HepG2 (cell line): ENCODE measurements at regions not wholly inside any gene's neighbourhood (a gene's known extent, or its start where the extent isn't known, plus 50 kb on each side); places are given as distances from the start of the nearest gene placed in this dataset.
A peak's percentile ranks its signal among the peaks of the same experiment; 100 is the strongest.

Experiments
- ATAC-seq: fragments of 200-7000 bp; cut with Tn5 transposase; 3 replicates; pipeline ENCODE4 v1.9.1; 2020; ENCODE audit warnings: mild to moderate bottlenecking, moderate library complexity
- BruUV-seq: library from RNA; stranded (reverse); fragments of 400-500 nt; replicated peaks from 2 replicates; lab custom pipeline; 2021; lab: Mats Ljungman, UMichigan
- CTCF ChIA-PET: fragments of 300-600 bp; formaldehyde crosslinking; extraction: SDS; loops from one replicate; lab custom pipeline; 2021; ENCODE audit warnings: low total read pairs, inconsistent platforms, low intra/inter-chr PET ratio; lab: Yijun Ruan, JAX
- POLR2A ChIA-PET: fragments of 350-600 bp; sonication (Branson Sonifier 250); formaldehyde crosslinking; loops from one replicate; lab custom pipeline; 2020; ENCODE audit warnings: antibody characterized with exemption, inconsistent platforms; lab: Yijun Ruan, JAX
- DNase-seq: peaks from one replicate; pipeline ENCODE4 v3.0.0-alpha.2; 2015; ENCODE audit warnings: low spot score
- FAIRE-seq: peaks from 3 replicates; lab custom pipeline; 2011; peaks lifted over from hg19 to GRCh38; lab: Jason Lieb, UNC
- H2AFZ ChIP-seq: one replicate; pipeline ENCODE4 v1.6.1; 2011; ENCODE audit warnings: low read length, inconsistent platforms
- H3K27ac ChIP-seq: fragments of 300-600 bp; 3 replicates; pipeline ENCODE4 v1.8.0; 2011; ENCODE audit warnings: mixed run types, mild to moderate bottlenecking, mixed read lengths, low read length, inconsistent platforms; ENCODE audit not compliant: insufficient read depth; ENCODE audit errors: extremely low read length
- H3K27me3 ChIP-seq, 2 experiments: fragments of 200-600 bp in 1 of 2; 2 replicates in 1 of 2; 3 replicates in 1 of 2; pipeline versions ENCODE4 v1.6.0 to v1.8.0; 2011; ENCODE audit warnings: low read length in 2 of 2, mild to moderate bottlenecking in 2 of 2, moderate library complexity in 2 of 2, inconsistent platforms in 1 of 2; ENCODE audit not compliant: insufficient read depth in 2 of 2, control insufficient read depth in 1 of 2
- H3K36me3 ChIP-seq, 2 experiments: fragments of 200-600 bp in 1 of 2; replicated peaks in 1 of 2; 2 replicates in 1 of 2; 3 replicates in 1 of 2; pipeline versions ENCODE4 v1.5.1 to v1.8.0; 2011; ENCODE audit warnings: low read length in 2 of 2, inconsistent platforms in 1 of 2; ENCODE audit not compliant: insufficient read depth in 2 of 2, control insufficient read depth in 1 of 2
- H3K4me1 ChIP-seq: 2 replicates; pipeline ENCODE4 v1.5.1; 2012; ENCODE audit warnings: low read length, inconsistent platforms; ENCODE audit not compliant: insufficient read depth
- H3K4me2 ChIP-seq: 2 replicates; pipeline ENCODE4 v1.6.0; 2011; ENCODE audit warnings: low read depth, low read length, inconsistent platforms
- H3K4me3 ChIP-seq, 3 experiments: fragments of 200-600 bp in 1 of 3; sonication (generic), shearing (Covaris generic) in 1 of 3; replicated peaks in 1 of 3; 2 replicates each; pipeline ENCODE4 v1.5.1; 2011 to 2016; ENCODE audit warnings: low read length in 3 of 3, inconsistent platforms in 2 of 3, low read depth in 2 of 3, mild to moderate bottlenecking in 2 of 3, control low read depth in 1 of 3, mixed read lengths in 1 of 3; ENCODE audit not compliant: insufficient read depth in 1 of 3
- H3K79me2 ChIP-seq: one replicate; pipeline ENCODE4 v1.6.1; 2011; ENCODE audit warnings: low read length, inconsistent platforms; ENCODE audit not compliant: insufficient read depth
- H3K9ac ChIP-seq: 2 replicates; pipeline ENCODE4 v1.6.0; 2011; ENCODE audit warnings: mild to moderate bottlenecking, low read depth, low read length, inconsistent platforms; ENCODE audit not compliant: insufficient read depth
- H3K9me3 ChIP-seq: 2 replicates; pipeline ENCODE4 v1.5.1; 2012; ENCODE audit warnings: mild to moderate bottlenecking, low read length
- H4K20me1 ChIP-seq: 2 replicates; pipeline ENCODE4 v1.6.0; 2011; ENCODE audit warnings: inconsistent platforms, mild to moderate bottlenecking, low read length, moderate library complexity; ENCODE audit not compliant: insufficient read depth
- ARID4A ChIP-seq: sonication (generic); formaldehyde crosslinking; IDR thresholded peaks from 2 replicates; pipeline ENCODE4 v1.5.0; 2020; ENCODE audit warnings: mild to moderate bottlenecking, missing genetic modification reagents, borderline replicate concordance
- CEBPG ChIP-seq: IDR thresholded peaks from 2 replicates; pipeline ENCODE4 v1.6.1; 2016
- CREM ChIP-seq, 2 experiments: sonication (generic) in 1 of 2; formaldehyde crosslinking in 1 of 2; IDR thresholded peaks; 2 replicates each; pipeline versions ENCODE4 v1.4.0 to v1.6.1; 2016 to 2020; ENCODE audit warnings: antibody characterized with exemption in 1 of 2, mild to moderate bottlenecking in 1 of 2, missing genetic modification reagents in 1 of 2
- EED ChIP-seq: sonication (generic); formaldehyde crosslinking; IDR thresholded peaks from 2 replicates; pipeline ENCODE4 v1.5.0; 2020; ENCODE audit warnings: mild to moderate bottlenecking, missing genetic modification reagents
- HHEX ChIP-seq: IDR thresholded peaks from 2 replicates; pipeline ENCODE4 v1.6.1; 2016; ENCODE audit warnings: control low read depth
- HOXA5 ChIP-seq: sonication (generic); formaldehyde crosslinking; IDR thresholded peaks from 2 replicates; pipeline ENCODE4 v1.4.0; 2020; ENCODE audit warnings: missing genetic modification reagents
- MTA3 ChIP-seq: sonication (generic); formaldehyde crosslinking; IDR thresholded peaks from 2 replicates; pipeline ENCODE4 v1.4.0; 2020; ENCODE audit warnings: missing genetic modification reagents
- NR2F6 ChIP-seq, 2 experiments: IDR thresholded peaks; 2 replicates each; pipeline ENCODE4 v1.6.1; 2016; ENCODE audit warnings: antibody characterized with exemption in 1 of 2, mild to moderate bottlenecking in 1 of 2
- SP1 ChIP-seq, 2 experiments: fragments of 450-650 bp in 1 of 2; sonication (generic) in 1 of 2; formaldehyde crosslinking in 1 of 2; IDR thresholded peaks; 2 replicates each; pipeline versions ENCODE4 v1.4.0 to v1.6.1; 2016 to 2020; ENCODE audit warnings: missing genetic modification reagents in 1 of 2
- TEAD3 ChIP-seq: optimal IDR thresholded peaks from 2 replicates; pipeline ENCODE3; 2016; ENCODE audit warnings: borderline replicate concordance
- ZBTB40 ChIP-seq, 2 experiments: fragments of 450-650 bp in 1 of 2; sonication (generic) in 1 of 2; formaldehyde crosslinking in 1 of 2; IDR thresholded peaks; 2 replicates each; pipeline versions ENCODE4 v1.6.1 to v1.8.0; 2016 to 2022; ENCODE audit warnings: antibody characterized with exemption in 1 of 2, mild to moderate bottlenecking in 1 of 2, missing genetic modification reagents in 1 of 2
- ZNF543 ChIP-seq: sonication (generic); formaldehyde crosslinking; IDR thresholded peaks from 2 replicates; pipeline ENCODE4 v1.4.0; 2020; ENCODE audit warnings: mild to moderate bottlenecking, missing genetic modification reagents
- ZNF776 ChIP-seq: sonication (generic); formaldehyde crosslinking; IDR thresholded peaks from 2 replicates; pipeline ENCODE4 v1.4.0; 2020; ENCODE audit warnings: mild to moderate bottlenecking, missing genetic modification reagents
- WGBS: methylation state at CpG from one replicate; pipeline ENCODE4 v1.1.6; 2017; ENCODE audit warnings: low lambda C conversion rate; 5-methylcytosine and 5-hydroxymethylcytosine counted together
- in situ Hi-C: cut with HindIII; loops from 2 replicates; pipeline ENCODE4 v1.10.0; 2017; ENCODE audit warnings: low pct_unique_long_range_greater_than_20kb; ENCODE audit not compliant: extremely low pct_ligation_motif_present
- intact Hi-C: fragments of 100-400 bp; cut with micrococcal nuclease; formaldehyde crosslinking; loops from one replicate; pipeline ENCODE4 v1.10.0; 2022; ENCODE audit not compliant: unreplicated experiment

GRCh38 chr16:80347900-80348299 is 192.9 kb upstream of the DYNLRB2 start:
- POLR2A ChIA-PET, result no interaction called here
- no peak overlapping the region for H3K4me3 ChIP-seq
- H4K20me1 ChIP-seq, result no peaks in the 10 kb centered on the region
- FAIRE-seq (no peak), ATAC-seq (peak; percentile 63), DNase-seq (no peak)
- no peak overlapping the region for H3K9ac ChIP-seq
- WGBS, result 0% methylated on average over 3 of the region's 3 CpGs
- no peaks in the 10 kb centered on the region for H3K9me3 ChIP-seq
- no peak overlapping the region for H3K27ac ChIP-seq
- H3K36me3 ChIP-seq, result no peaks in the 10 kb centered on the region
- intact Hi-C loops, result no loop called here
- no peaks in the 10 kb centered on the region for H3K79me2 ChIP-seq
- BruUV-seq, result no TSS peak
- H3K4me2 ChIP-seq, result no peak overlapping the region; the same call in 1 of the 2 replicates
- in situ Hi-C loops, result no loop called here
- H2AFZ ChIP-seq, result no peak overlapping the region
- CTCF ChIA-PET, result no interaction called here
- peaks cover 0 to 5% of the 10 kb centered on the region in 2 experiments; a peak in 1 of 5 replicates for H3K27me3 ChIP-seq
- no peaks in the 10 kb centered on the region for H3K4me1 ChIP-seq
- TF ChIP-seq CREM (IDR thresholded peaks at IDR 0.05) (no peak), CREM (CRISPR knock-in tag; IDR thresholded peaks at IDR 0.05) (no peak), TEAD3 (CRISPR knock-in tag) (no peak), SP1 (IDR thresholded peaks at IDR 0.05) (no peak), SP1 (CRISPR knock-in tag; IDR thresholded peaks at IDR 0.05) (no peak), EED (0 out of 2 replicates have a peak, but pooled peaks have one; percentile 32), HHEX (CRISPR knock-in tag) (no peak), ARID4A (CRISPR knock-in tag) (no peak), CEBPG (CRISPR knock-in tag) (no peak), ZBTB40 (IDR thresholded peaks at IDR 0.05) (no peak), ZBTB40 (CRISPR knock-in tag; IDR thresholded peaks at IDR 0.05) (no peak), ZNF776 (CRISPR knock-in tag) (no peak), HOXA5 (CRISPR knock-in tag) (no peak), MTA3 (CRISPR knock-in tag) (no peak), ZNF543 (CRISPR knock-in tag) (no peak), NR2F6 (IDR thresholded peaks at IDR 0.05) (no peak), NR2F6 (CRISPR knock-in tag; IDR thresholded peaks at IDR 0.05) (no peak)
